Jurkat, Clone E6-1 (cell line): ENCODE measurements at regions not wholly inside any gene's neighbourhood (a gene's known extent, or its start where the extent isn't known, plus 50 kb on each side); places are given as distances from the start of the nearest gene placed in this dataset.
"Not testable (repeated sequence)": the region's sequence is repeated elsewhere in the genome, so short reads cannot be mapped to it uniquely, and the experiment has no call there.

Source experiments
- DNase-seq: peaks from one replicate; pipeline ENCODE4 v3.0.0-alpha.2; 2011; ENCODE audit warnings: low read depth, low spot score
- H3K4me3 ChIP-seq: 2 replicates; pipeline ENCODE4 v1.5.1; 2011; ENCODE audit warnings: mild to moderate bottlenecking, low read length, control low read depth, moderate library complexity

GRCh38 chr9:28124917-28125316, 551.6 kb upstream of the C9orf72 start:
- no peak for DNase-seq
- no peak overlapping the region for H3K4me3 ChIP-seq

GRCh38 chr9:28127101-28127500, 553.8 kb upstream of the C9orf72 start:
- no peak for DNase-seq
- H3K4me3 ChIP-seq: no peak overlapping the region

- no peak overlapping the region for H3K4me3 ChIP-seq
- no peak for DNase-seq
These were observed 561.2 kb upstream of the C9orf72 start for GRCh38 chr9:28134446-28134976.

- DNase-seq: no peak
- H3K4me3 ChIP-seq: no peak overlapping the region
These were observed 562.3 kb upstream of the C9orf72 start for GRCh38 chr9:28135549-28135948.

GRCh38 chr9:28136113-28136512, 562.8 kb upstream of the C9orf72 start:
- no peak overlapping the region for H3K4me3 ChIP-seq
- no peak for DNase-seq

- not testable (repeated sequence) for H3K4me3 ChIP-seq, DNase-seq
These were observed 574.1 kb upstream of the C9orf72 start for GRCh38 chr9:28147430-28147829.

GRCh38 chr9:28147923-28148597, 574.8 kb upstream of the C9orf72 start:
- not testable (repeated sequence) for H3K4me3 ChIP-seq, DNase-seq

GRCh38 chr9:28149361-28150050, 576.2 kb upstream of the C9orf72 start:
- DNase-seq, H3K4me3 ChIP-seq: not testable (repeated sequence)

- H3K4me3 ChIP-seq: no peak overlapping the region
- no peak for DNase-seq
These were observed 581.8 kb upstream of the C9orf72 start for GRCh38 chr9:28155067-28155466.

- DNase-seq: no peak
- no peak overlapping the region for H3K4me3 ChIP-seq
These were observed 582.4 kb upstream of the C9orf72 start for GRCh38 chr9:28155671-28156070.

- DNase-seq: no peak
- no peak overlapping the region for H3K4me3 ChIP-seq
These were observed 585.2 kb upstream of the C9orf72 start for GRCh38 chr9:28158451-28158850.

- H3K4me3 ChIP-seq: no peak overlapping the region
- DNase-seq: no peak
These were observed 590.3 kb upstream of the C9orf72 start for GRCh38 chr9:28163619-28164018.

- H3K4me3 ChIP-seq: no peak overlapping the region
These were observed 592.9 kb upstream of the C9orf72 start for GRCh38 chr9:28166179-28166578.

GRCh38 chr9:28177142-28177541, 603.9 kb upstream of the C9orf72 start:
- no peak for DNase-seq
- no peak overlapping the region for H3K4me3 ChIP-seq

More at GRCh38 chr9:28166179-28166578, 592.9 kb upstream of the C9orf72 start:
- DNase-seq: no peak

- no peak for DNase-seq
- H3K4me3 ChIP-seq: no peak overlapping the region
These were observed 604.6 kb upstream of the C9orf72 start for GRCh38 chr9:28177925-28178324.

GRCh38 chr9:28179893-28180292, 606.6 kb upstream of the C9orf72 start:
- no peak overlapping the region for H3K4me3 ChIP-seq
- DNase-seq: no peak

- no peak for DNase-seq
- H3K4me3 ChIP-seq: no peak overlapping the region
These were observed 617.7 kb upstream of the C9orf72 start for GRCh38 chr9:28190981-28191380.

- no peak overlapping the region for H3K4me3 ChIP-seq
- no peak for DNase-seq
These were observed 624.4 kb upstream of the C9orf72 start for GRCh38 chr9:28197653-28198052.

- no peak overlapping the region for H3K4me3 ChIP-seq
- DNase-seq: no peak
These were observed 629.8 kb upstream of the C9orf72 start for GRCh38 chr9:28203036-28203435.

GRCh38 chr9:28206280-28206679, 633.0 kb upstream of the C9orf72 start:
- no peak overlapping the region for H3K4me3 ChIP-seq
- DNase-seq: no peak

GRCh38 chr9:28207657-28208056, 634.4 kb upstream of the C9orf72 start:
- no peak overlapping the region for H3K4me3 ChIP-seq

More at GRCh38 chr9:28207657-28208056, 634.4 kb upstream of the C9orf72 start:
- DNase-seq: no peak
